DND-41 (cell line): ENCODE measurements at regions not wholly inside any gene's neighbourhood (a gene's known extent, or its start where the extent isn't known, plus 50 kb on each side); places are given as distances from the start of the nearest gene placed in this dataset.

Source experiments
- CTCF ChIP-seq: IDR thresholded peaks from 2 replicates; pipeline ENCODE4 v1.5.1; 2012; ENCODE audit warnings: borderline replicate concordance, low read length, moderate library complexity, mild to moderate bottlenecking; ENCODE audit not compliant: poor library complexity, severe bottlenecking; ENCODE audit errors: extremely low read depth
- EZH2 ChIP-seq: IDR thresholded peaks from 3 replicates; pipeline ENCODE4 v1.6.1; 2012; ENCODE audit warnings: borderline replicate concordance, low read depth, mild to moderate bottlenecking, moderate library complexity, low read length, inconsistent platforms; ENCODE audit not compliant: severe bottlenecking

DNA sequence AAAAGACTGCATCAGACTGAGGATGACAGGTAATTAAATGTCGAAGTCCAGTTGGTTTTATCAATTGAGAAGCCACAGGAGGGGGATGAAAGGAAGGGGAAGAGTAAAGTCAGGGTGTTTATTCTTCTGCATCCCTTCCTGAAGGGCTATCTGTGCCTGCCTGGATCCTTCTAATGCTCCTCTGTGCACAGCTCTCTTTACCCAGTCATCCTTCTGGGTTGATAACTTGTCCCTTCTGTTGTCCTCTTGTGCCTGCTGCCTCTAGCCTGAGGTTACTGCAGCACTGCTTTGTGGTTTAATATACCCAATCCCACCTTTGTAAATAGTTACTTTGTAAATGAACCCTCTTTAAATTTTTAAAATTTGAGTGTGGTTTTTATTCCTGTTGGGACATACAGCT is 1127.3 kb downstream of the EPHA7 start:
- no peak for TF ChIP-seq CTCF
- no peak for TF ChIP-seq EZH2
